Glomerular visceral epithelial cell (primary cell): ENCODE measurements at regions not wholly inside any gene's neighbourhood (a gene's known extent, or its start where the extent isn't known, plus 50 kb on each side); places are given as distances from the start of the nearest gene placed in this dataset.

Experiments
- DNase-seq: peaks from one replicate; pipeline ENCODE4 v3.0.0-alpha.2; 2016; ENCODE audit errors: extremely low spot score

DNA sequence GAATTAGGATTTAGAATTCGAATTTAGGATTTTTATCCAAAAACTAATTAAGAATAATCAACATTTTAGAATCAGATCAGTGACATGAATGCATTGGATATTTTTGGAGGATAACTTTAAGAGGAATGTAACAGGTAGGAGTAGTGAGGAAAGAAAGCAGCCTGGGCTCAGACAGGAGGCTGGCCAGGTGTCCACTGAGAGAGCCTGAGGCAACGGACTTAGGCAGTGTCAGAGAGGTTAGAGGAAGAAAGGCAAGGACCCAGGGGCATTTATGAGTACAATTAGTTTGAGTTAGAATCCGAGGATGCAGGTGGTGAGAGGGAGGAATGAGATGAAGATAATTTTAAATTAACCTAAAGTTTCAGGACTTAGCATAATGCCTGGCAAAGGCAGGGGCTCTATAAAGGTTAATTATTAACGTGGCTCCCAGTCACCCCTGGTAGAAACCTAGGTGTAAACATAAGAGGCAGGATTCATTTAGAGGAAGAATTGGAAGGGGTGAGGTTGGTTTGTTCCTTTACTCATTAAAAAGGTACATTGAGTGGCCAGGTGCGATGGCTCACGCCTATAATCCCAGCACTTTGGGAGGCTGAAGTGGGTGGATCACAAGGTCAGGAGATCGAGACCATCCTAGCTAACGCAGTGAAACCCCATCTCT is 507.1 kb downstream of the TMEM182 start:
- DNase-seq: no peak

DNA sequence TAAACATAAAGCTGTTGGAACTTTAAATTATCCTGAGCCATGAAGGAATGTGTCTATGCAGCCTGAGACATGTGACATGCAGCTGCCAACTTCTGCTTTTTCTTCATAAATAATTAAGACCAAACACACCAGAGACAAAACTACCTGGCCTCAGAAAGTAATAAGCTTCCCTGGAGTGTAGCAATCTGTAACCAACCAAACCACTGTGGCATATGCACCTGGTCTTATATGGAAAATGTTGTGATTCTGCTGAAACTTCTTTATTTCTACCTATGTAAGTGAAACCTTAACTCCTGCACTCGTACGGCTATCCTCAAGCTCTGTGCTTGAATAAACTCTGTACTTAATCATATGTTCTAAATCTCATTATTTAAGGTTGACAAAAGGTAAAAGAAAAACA is 515.0 kb downstream of the TMEM182 start:
- DNase-seq: no peak

DNA sequence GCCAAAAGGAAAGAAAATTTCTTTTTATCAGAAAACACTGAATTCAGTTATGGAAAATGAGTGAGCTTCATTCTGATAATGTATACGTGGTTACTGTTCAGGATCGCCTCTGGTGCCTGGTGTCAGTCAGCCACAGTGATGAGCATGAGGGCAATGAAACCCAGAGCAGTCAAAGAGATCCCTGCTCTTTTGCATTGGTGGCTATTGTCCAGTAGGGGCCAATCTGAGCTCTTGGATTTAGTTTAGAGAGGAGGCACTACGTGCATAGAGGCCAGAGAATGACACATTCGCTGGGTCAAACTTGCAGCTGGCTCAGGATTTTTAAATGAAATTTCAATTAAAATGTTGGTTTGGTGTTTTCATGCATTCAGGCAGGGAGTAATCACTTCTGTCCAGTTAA is 522.9 kb downstream of the TMEM182 start:
- DNase-seq: no peak

DNA sequence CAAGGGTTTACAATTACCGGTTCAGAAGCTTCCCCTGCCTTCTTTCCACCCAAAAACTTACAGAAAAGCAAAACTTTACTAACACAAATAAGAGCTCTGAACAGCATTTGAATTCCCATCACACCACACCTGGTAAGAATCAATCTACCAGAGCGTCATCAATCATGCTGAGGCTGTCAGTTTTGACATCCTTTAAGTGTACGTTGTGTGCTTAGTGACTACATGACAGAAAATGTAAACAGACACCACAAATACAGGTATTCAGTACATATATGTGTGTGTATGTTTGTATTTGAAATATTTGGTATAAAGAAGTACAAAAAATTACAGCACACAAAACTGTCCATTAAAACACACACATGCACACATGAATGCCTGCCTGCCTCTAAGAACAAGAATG is 523.5 kb downstream of the TMEM182 start:
- DNase-seq: no peak

DNA sequence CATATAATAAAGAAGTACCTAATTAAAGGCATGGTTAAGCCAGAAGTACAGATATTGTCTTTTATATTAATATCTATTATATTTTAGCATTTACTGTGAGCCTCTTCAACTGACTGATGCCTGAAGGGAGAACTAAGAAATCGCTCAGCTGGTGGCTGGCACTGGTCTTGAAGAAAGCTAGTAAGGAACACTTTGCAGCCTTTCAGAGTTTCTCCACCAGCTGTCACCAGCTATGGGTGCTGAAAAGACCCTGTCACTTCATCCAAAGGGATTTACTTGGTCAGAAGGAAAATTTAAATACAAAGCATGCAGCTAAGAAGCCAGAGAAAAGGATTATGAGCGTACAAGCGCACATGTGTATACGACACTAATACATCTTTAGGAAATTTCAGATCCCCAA is 525.9 kb downstream of the TMEM182 start:
- no peak for DNase-seq

DNA sequence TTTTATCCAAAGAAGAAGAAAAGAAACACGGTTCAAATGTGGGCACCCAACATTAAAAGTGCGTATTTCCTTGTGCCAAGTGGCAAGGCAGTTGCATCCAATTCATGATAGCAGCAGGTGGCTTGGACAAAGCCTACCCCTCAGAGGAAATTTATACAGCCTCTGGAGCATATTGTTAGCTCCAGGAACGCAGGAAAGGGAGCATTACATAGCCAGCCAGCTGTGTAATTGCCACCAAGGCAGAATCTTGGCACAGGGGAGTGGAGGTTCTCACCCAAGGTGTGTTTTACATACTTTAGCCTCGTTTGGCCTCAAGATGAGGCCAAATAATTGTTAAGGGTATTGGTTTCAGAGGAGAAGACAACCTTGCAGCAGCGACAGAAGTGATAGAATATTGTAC is 526.9 kb downstream of the TMEM182 start:
- DNase-seq: no peak

DNA sequence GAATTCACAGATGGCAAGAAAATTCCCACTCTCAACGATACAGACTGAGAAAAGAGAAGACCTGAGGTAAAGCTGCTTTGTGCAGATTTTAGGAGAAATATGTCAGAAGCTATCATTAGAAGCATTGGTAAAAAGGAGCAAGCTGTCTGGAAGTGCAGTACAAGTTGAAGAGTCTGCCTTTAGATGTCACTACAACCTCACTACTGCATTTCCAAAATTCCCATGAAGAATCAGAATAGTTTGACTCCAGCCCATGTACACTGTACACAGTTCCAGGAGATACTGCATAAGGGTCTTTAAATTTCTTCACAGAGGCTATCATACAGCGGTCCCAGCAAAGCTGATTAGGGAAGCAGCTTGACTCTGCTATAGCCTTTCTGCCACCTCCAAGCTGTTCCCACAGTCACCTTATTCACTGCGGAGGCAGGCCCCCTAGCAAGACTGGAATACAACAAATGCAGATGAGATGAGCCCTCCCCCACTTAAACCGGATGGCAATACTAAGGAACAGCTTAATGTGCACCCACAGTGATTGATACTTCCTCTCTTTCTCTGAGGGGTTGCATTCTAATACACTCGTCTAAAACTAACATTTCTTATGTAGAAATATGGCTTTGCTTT is 527.4 kb downstream of the TMEM182 start:
- DNase-seq: no peak

DNA sequence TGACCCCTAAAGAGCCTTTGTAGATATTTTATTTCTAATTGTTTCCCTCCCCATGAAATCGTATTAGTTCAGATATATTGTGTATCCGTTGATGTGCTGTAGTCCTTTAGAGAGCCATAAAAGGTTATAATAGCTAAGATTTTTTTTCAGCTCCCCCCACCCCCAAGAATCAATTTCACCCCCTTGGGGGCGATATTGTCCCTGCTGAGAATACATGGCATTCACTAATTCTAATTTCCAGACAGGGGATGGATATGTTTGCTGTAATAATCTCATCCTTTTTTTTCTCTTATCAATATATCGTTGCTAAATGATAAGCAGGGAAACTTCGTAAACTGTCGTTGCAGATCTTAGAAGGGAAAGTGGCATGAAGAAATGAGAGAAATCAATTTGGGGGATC is 530.7 kb downstream of the TMEM182 start:
- DNase-seq: no peak

DNA sequence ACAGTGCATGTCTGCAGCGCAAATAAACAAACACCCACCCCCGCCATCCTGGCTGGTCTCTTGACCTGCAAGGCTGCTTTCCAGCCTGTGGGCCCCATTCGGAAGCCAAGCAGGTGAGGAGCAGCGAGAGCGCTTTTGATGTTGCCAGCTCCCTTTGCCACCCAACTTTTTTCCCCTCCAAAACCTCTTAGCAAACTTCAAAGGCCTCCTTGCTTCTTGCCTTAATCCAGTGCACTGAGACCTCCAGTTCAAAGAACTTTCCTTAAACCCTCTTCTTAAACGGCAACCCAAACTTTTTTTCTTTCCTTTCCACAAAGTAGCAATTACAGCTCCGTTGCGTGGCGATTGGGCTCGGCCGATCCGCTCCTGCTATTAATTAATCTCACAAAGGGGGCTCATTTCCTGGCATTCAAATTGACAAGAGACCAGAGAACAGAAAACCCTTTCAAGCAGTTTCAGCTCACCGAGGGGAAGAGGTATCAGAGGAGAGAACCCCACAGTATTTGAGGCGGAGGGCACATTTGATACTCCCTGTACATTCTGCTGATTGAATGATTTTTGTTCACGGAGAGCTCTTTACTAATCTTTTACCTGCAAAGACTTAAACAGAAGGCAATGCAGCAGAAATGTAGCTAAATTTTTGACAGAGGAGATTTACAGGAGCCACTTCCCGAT is 531.4 kb downstream of the TMEM182 start:
- DNase-seq: no peak

DNA sequence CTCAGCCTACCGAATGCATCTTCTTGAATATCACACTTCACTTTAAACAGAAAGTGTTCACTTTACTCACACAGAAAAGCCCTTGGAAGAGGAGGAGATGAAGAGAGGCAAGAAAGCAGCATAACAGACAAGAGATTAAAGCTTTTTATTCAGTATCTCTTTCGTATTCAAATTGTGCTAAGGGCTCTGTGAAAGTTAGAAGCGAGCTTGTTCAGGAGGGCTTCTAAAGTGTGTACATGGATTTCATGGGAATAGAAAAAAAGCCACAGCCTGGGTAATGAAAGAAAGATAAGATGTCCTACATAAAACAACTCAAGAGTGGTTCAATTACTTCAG is 531.9 kb downstream of the TMEM182 start:
- DNase-seq: no peak

DNA sequence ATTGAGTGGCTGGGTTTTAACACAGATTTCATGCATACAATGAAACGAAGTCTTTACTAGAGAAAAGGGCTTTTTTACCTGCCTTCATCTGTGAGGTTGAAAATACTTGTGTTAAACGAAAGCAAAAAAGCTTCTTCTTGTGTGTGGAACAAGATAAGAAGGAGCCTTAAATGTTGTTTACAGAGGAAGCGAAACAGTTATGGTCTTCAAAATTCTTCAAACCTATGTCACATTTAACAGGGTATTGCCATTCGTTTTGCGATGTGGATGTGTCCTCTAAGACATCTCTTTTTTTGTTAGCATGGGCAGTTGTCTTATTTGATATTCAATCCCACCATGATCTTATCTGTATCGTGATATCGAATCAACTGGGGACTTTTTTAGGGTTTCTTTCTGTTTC is 532.6 kb downstream of the TMEM182 start:
- DNase-seq: no peak

DNA sequence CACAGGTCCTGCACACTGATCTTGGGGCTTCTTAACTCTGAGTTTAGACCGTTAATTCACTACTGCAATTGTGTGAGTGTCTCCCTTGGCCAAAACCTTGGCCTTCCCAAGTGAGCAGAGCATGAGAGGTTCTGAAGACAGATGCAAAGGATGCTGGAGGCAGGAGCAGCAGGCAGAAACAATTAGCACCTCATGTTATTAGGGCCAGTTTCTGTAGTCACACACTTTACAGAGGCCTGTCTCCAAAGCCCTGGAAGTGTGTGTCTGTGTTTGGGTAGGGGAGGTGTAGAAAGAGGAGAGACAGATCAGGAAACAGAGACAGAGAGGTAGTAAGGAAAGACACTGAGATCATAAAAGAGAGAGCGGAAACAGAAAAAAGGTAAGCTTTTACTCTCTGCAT is 533.8 kb downstream of the TMEM182 start:
- DNase-seq: no peak

DNA sequence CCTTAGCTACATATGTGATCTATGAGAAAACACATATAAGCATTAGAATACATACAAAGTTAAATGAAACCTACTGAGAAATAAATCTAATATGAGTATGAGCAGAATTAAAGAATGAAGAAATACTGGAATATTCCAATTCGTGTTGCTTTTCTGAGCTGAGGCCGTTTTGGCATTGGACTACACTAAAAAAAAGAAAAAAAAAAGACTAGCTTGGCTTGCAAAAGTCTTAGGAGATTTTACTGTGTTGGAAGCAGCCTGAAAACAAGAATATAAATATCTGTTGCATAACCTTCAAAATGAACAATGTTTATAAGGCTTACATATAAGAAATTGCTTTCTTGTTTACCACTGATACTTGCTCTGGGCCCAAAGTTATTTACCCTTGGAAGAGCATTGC is 562.8 kb downstream of the TMEM182 start:
- no peak for DNase-seq

DNA sequence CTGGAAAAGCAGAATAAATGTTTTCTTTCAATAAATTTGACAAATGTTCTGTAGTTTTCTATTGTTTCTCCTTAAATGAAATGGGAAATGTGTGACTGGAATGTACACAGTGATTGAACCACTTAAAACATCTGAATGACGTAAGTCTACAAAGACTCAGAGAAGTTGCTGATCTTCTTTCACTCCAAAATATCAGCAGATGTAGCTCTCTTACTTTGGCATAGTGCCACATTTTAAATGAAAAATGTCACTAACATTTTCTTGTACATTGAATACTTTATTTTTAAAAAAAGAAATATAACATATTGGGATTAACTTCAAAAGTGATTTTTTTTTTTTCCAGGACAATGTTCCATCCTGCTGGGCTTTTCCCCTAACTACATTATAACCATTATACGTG is 565.6 kb downstream of the TMEM182 start:
- no peak for DNase-seq

DNA sequence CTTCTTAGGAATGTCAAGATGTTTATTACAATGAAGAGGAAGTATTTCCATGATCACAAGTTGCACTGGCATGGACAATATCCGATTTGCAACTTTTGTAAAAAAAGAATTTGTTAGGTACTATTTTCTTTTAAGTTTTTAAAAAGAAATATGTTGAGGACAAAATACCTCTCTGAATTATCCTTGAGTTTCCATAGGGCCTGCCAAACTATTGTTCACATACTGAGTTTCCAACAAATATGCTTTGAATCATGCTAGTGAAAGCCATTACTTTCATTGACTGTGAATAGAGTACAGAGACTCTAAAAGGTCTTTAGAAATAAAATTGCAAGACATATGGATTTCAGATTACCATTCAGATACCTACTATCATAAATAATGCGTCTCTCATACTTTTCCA is 566.1 kb downstream of the TMEM182 start:
- no peak for DNase-seq

DNA sequence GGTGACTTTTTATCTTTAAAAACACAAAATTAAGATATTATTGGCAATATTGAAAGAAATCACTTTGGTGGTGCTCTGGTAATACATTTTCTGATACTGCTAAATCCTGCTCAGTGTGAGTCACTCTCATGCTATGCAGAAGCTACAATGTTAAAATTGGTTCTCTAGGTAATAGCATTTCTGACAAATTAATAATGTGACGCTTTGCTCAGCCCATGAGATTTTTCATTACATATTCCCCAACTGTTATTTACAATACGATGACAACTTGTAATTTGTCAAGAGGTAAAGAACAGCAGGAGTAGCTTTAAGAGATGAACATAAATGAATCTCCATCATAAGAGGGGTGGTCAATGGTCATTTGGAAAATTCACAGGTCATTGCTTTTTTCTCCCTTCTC is 573.6 kb downstream of the TMEM182 start:
- no peak for DNase-seq

DNA sequence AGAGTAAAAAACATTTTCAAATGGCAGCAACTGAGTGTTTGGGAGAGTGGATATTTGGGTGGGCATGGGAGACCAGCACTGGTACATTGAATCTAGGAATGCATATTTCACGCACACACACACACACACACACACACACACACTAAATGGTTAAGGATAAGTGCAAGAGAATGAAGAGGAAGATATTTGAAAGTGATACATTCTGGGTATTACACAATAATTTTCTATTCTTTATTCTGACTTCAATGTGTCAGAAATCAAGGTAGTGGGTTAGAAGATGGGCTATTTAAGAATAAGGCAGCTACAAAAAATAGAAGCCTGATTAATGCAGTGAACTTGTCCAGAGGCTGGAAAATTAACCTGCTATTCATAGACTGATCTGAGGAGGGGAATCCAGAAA is 577.0 kb downstream of the TMEM182 start:
- no peak for DNase-seq

DNA sequence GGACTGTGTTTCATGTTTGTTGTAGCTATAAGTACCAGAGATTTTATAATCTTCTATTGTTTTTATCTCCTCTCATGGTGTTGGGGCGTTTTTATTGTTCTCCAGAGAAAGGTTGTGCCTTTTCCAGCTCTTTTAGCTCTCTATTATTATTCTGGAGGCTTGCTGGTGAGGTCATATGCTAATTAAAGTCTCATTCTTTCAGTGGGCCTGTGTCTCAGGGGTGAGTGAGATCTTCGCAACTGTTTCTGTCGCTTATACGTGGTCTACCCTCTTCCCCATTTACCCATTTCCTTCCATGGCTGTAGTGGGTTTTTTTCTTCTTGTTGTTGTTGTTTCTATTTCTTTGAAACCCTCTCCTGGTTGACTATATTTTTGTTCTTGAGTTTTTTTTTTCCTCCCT is 584.9 kb downstream of the TMEM182 start:
- DNase-seq: no peak

DNA sequence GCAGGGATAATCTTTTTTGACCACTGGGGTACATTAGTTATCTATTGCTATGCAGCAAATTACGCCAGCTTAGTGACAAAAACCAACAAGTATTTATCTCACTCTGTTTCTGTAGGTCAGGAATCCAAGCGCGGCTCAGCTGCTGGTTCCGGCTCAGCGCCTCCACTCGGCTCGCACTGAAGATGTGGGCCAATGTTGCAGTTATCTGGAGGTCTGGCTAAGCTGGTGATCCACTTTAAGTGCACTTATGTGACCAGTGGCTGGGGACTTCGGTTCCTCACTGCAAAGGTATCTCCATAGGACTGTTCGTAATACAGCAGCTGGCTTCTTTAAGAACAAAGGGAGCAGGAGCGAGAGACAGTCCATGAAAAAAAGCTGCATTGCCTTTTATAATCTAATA is 591.9 kb downstream of the TMEM182 start:
- DNase-seq: no peak

DNA sequence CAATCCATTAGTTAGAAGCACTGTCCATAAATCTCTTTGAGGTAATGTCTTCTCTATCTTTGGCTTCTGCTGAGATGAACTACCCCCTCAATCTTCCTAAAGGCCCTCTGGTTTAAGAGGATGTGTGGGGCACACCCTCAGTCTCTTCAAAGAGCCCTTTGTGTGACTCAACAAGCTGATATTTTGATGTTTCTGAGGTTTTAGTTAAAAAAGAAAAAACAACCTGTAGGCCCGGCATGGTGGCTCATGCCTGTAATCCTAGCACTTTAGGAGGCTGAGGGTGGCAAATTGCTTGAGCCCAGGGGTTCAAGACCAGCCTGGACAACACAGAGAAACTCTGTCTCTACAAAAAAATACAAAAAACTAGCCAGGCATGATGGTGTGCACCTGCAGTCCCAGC is 593.5 kb downstream of the TMEM182 start:
- DNase-seq: no peak

DNA sequence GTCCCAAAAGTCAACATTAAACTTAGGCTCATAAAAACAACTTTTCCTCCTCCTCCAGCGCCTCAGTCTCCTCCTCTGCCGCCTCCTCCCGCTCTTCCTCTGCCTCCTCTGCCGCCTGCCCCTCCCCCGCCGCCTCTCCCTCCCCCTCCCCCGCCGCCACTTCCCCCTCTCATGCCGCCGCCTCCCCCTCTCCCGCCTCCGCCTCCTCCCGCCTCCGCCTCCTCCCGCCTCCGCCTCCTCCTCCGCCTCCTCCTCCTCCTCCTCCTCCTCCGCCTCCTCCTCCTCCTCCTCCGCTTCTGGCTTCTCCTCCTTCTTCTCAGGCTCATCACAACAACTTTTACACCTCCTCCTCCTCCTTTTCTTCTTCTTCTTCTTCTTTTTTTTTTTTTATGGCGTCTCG is 599.9 kb downstream of the TMEM182 start:
- no peak for DNase-seq

DNA sequence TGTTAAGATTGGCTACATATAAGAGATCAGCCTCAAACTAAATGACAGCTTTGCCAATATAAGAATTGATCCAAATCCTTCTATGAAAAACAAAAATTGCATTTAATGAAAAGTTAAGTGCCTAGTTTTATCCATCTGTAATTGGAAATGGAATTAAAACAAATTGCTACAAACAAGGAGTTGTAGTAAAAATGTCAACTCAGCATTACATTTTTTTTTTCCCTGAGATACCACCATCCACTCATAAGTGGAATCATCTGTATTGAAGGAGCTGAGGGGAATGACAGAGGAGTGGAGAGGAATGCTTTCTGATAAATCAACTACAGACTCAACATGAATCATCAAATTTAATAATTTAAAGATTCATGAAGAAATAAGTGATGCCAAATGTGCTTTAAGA is 601.8 kb downstream of the TMEM182 start:
- DNase-seq: no peak

DNA sequence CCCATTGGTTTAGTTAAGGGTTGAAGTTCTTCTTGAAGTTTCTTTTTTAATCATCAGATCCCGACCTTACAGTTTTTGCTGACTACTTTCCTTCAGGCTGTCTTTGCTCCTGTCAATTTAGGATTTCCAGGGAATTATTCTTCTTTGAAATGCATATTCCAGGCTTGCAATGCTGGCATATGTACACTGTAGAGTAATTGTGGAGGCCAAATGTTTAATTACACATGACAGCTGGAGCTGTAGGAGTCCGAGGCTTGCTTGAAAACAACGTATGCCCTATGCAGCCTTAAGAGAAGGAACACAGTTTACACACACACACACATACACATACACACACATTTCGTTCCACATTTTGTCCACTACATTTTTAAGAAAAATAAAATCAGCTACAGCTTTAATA is 602.3 kb downstream of the TMEM182 start:
- no peak for DNase-seq

DNA sequence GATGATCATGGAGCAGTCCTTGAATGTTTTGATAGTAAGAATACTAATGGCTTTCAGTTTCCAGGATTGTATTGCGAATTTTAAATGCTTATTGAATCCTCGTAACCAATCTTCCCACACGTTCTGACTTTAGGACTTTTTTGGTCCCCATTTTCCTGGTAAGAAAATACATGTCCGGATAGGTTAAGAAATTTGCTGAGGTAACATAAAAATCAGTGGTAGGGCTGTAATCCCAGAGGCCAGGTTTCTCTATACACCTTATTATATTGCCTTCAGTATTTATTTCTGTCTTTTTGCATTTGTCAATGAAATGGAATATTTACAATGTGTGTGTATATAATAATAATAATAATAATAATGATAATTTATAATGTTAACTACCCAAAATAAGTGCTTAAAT is 603.2 kb downstream of the TMEM182 start:
- DNase-seq: no peak
